OCI-LY3 (cell line): ENCODE measurements at regions not wholly inside any gene's neighbourhood (a gene's known extent, or its start where the extent isn't known, plus 50 kb on each side); places are given as distances from the start of the nearest gene placed in this dataset.

Experiments used
- H2AFZ ChIP-seq: fragments of 200-600, 300-600 bp; shearing (Covaris generic); 2 replicates; pipeline ENCODE4 v1.6.0; 2014; ENCODE audit warnings: antibody characterized with exemption, low read depth, low read length
- H3K27ac ChIP-seq: fragments of 200-600, 300-600 bp; sonication (generic); 2 replicates; pipeline ENCODE4 v1.5.1; 2014; ENCODE audit warnings: mild to moderate bottlenecking, low read length, moderate library complexity, mixed read lengths
- H3K27me3 ChIP-seq: fragments of 200-600, 300-600 bp; sonication (generic); 2 replicates; pipeline ENCODE4 v1.6.1; 2014; ENCODE audit warnings: low read depth, low read length, mixed read lengths
- H3K36me3 ChIP-seq: fragments of 200-600, 300-600 bp; sonication (generic); replicated peaks from 2 replicates; pipeline ENCODE3; 2014; ENCODE audit warnings: low read depth, low read length, mixed read lengths
- H3K4me1 ChIP-seq: fragments of 300-600, 200-600 bp; sonication (generic); 2 replicates; pipeline ENCODE4 v1.6.1; 2014; ENCODE audit warnings: low read length, mixed read lengths
- H3K4me2 ChIP-seq: fragments of 200-600, 300-600 bp; sonication (generic); 2 replicates; pipeline ENCODE4 v1.6.1; 2014; ENCODE audit warnings: low read length, mixed read lengths
- H3K4me3 ChIP-seq: fragments of 300-600, 200-600 bp; sonication (generic); 2 replicates; pipeline ENCODE4 v1.5.1; 2014; ENCODE audit warnings: antibody characterized with exemption, mild to moderate bottlenecking, low read length, moderate library complexity
- H3K79me2 ChIP-seq: fragments of 300-600, 200-600 bp; shearing (Covaris generic); 2 replicates; pipeline ENCODE4 v1.6.1; 2014; ENCODE audit warnings: mild to moderate bottlenecking, low read length, mixed read lengths
- H3K9ac ChIP-seq: fragments of 300-600, 200-600 bp; shearing (Covaris generic); 2 replicates; pipeline ENCODE4 v1.6.0; 2014; ENCODE audit warnings: mild to moderate bottlenecking, low read length, moderate library complexity
- H3K9me3 ChIP-seq: fragments of 200-600, 300-600 bp; shearing (Covaris generic); 2 replicates; pipeline ENCODE4 v1.6.1; 2014; ENCODE audit warnings: low read length, mixed read lengths; ENCODE audit not compliant: insufficient read depth
- H4K20me1 ChIP-seq: fragments of 200-600, 300-600 bp; sonication (generic); 2 replicates; pipeline ENCODE4 v1.6.1; 2016; ENCODE audit warnings: low read length, mixed read lengths; ENCODE audit not compliant: insufficient read depth
- EZH2phosphoT487 ChIP-seq: fragments of 200-600 bp; shearing (Covaris generic); IDR thresholded peaks from 2 replicates; pipeline ENCODE4 v1.6.1; 2018; ENCODE audit warnings: antibody characterized with exemption, mixed run types, low read depth
- TF ChIP-seq, protein P1 (sequence below): fragments of 200-600, 300-600 bp; sonication (generic); IDR thresholded peaks from 2 replicates; pipeline ENCODE4 v1.5.1; 2014; ENCODE audit warnings: antibody characterized with exemption, low read length, low read depth

GRCh38 chr5:125175348-125176004, 429.0 kb upstream of the ZNF608 start:
- H4K20me1 ChIP-seq: no peaks in the 10 kb centered on the region
- no peak overlapping the region for H2AFZ ChIP-seq
- H3K9me3 ChIP-seq: no peaks in the 10 kb centered on the region
- no peaks in the 10 kb centered on the region for H3K79me2 ChIP-seq
- no peak overlapping the region for H3K27ac ChIP-seq
- H3K36me3 ChIP-seq: no peaks in the 10 kb centered on the region
- TF ChIP-seq EZH2phosphoT487: no peak
- TF ChIP-seq, protein P1, sequence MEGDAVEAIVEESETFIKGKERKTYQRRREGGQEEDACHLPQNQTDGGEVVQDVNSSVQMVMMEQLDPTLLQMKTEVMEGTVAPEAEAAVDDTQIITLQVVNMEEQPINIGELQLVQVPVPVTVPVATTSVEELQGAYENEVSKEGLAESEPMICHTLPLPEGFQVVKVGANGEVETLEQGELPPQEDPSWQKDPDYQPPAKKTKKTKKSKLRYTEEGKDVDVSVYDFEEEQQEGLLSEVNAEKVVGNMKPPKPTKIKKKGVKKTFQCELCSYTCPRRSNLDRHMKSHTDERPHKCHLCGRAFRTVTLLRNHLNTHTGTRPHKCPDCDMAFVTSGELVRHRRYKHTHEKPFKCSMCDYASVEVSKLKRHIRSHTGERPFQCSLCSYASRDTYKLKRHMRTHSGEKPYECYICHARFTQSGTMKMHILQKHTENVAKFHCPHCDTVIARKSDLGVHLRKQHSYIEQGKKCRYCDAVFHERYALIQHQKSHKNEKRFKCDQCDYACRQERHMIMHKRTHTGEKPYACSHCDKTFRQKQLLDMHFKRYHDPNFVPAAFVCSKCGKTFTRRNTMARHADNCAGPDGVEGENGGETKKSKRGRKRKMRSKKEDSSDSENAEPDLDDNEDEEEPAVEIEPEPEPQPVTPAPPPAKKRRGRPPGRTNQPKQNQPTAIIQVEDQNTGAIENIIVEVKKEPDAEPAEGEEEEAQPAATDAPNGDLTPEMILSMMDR: no peak
- no peaks in the 10 kb centered on the region for H3K4me1 ChIP-seq
- no peaks in the 10 kb centered on the region for H3K27me3 ChIP-seq
- H3K9ac ChIP-seq: no peak overlapping the region
- no peak overlapping the region for H3K4me2 ChIP-seq
- no peak overlapping the region for H3K4me3 ChIP-seq

DNA sequence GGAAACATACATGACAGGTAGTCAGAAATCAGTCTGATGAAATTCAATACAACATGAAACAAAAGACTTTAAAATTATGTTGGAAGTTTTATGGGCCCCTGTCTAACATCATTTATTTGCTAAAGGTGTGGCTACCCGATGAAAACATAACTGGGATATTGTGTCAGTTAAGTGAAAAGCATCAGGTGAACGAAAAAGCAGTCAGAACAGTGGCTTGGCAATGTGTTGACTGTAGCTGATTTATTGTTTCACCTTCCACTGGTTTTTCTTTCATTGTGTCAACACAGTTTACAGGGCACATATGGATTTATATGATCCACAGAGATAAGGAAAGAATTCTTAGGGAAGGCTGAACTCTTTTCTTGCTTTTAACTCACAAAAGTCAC, 429.6 kb upstream of the ZNF608 start:
- Histone ChIP-seq H3K36me3 (no peaks in the 10 kb centered on the region), H4K20me1 (no peaks in the 10 kb centered on the region), H3K27ac (no peak overlapping the region), H3K9ac (no peak overlapping the region), H3K4me3 (no peak overlapping the region), H3K27me3 (no peaks in the 10 kb centered on the region), H3K79me2 (no peaks in the 10 kb centered on the region), H3K4me2 (no peak overlapping the region), H3K4me1 (no peaks in the 10 kb centered on the region), H2AFZ (no peak overlapping the region), H3K9me3 (no peaks in the 10 kb centered on the region)
- TF ChIP-seq EZH2phosphoT487: no peak
- TF ChIP-seq, protein P1: no peak

DNA sequence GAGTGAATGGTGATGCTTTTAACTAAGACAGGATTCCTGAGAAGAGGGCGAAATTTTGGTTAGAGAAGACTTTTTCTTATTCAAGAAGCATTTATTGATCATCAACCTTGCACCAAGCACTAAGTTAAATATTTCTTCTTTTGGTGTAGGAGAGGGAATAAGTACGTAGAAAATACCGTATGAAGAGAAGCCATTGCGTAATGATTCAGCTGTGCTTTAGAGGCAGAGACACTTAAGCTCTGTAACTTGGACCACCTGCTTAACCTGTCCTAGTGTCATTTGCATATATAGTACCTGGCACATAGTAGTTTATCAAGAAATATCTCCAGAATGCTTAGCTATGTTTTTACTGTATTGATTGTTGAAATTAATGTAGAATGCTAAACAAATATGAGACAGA, 430.9 kb upstream of the ZNF608 start:
- TF ChIP-seq, protein P1: no peak
- TF ChIP-seq EZH2phosphoT487: no peak
- H3K27me3 ChIP-seq: no peaks in the 10 kb centered on the region
- H3K9me3 ChIP-seq: no peaks in the 10 kb centered on the region
- no peaks in the 10 kb centered on the region for H3K4me1 ChIP-seq
- H3K36me3 ChIP-seq: no peaks in the 10 kb centered on the region
- H3K4me2 ChIP-seq: no peak overlapping the region
- no peak overlapping the region for H3K9ac ChIP-seq
- H3K27ac ChIP-seq: no peak overlapping the region
- H4K20me1 ChIP-seq: no peaks in the 10 kb centered on the region
- H3K79me2 ChIP-seq: no peaks in the 10 kb centered on the region
- no peak overlapping the region for H2AFZ ChIP-seq
- H3K4me3 ChIP-seq: no peak overlapping the region

GRCh38 chr5:125179612-125180011, 433.2 kb upstream of the ZNF608 start:
- Histone ChIP-seq H3K4me3 (no peak overlapping the region), H3K27ac (no peak overlapping the region), H3K4me1 (no peaks in the 10 kb centered on the region), H2AFZ (no peak overlapping the region), H3K4me2 (no peak overlapping the region), H3K27me3 (no peaks in the 10 kb centered on the region), H3K79me2 (no peaks in the 10 kb centered on the region), H4K20me1 (no peaks in the 10 kb centered on the region), H3K9ac (no peak overlapping the region), H3K9me3 (no peaks in the 10 kb centered on the region), H3K36me3 (no peaks in the 10 kb centered on the region)
- TF ChIP-seq, protein P1: no peak
- no peak for TF ChIP-seq EZH2phosphoT487
